GM19438 (cell line): ENCODE measurements at regions not wholly inside any gene's neighbourhood (a gene's known extent, or its start where the extent isn't known, plus 50 kb on each side); places are given as distances from the start of the nearest gene placed in this dataset.

Source experiments
- ATAC-seq: cut with Tn5 transposase; IDR thresholded peaks from one replicate; pipeline ENCODE4 v1.9.1; 2021; ENCODE audit warnings: low read depth; ENCODE audit not compliant: unreplicated experiment

DNA sequence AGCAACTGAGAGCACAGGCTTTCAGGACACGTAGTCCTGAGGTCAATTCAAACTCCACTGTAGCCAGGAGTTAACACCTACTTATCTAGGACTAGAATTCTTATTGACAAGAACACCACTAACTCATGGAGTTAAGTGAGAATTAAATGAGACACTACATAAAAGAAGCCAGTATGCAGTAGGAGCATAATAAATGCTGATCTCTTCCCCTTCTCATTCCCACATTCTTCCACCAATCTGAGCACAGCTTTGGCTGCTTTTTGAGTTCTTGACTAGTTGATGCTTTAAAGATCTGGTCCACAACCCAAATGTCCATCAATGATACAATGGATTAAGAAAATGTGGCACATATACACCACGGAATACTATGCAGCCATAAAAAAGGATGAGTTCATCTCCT, 55.2 kb downstream of the TTC32 start:
- no peak for ATAC-seq

DNA sequence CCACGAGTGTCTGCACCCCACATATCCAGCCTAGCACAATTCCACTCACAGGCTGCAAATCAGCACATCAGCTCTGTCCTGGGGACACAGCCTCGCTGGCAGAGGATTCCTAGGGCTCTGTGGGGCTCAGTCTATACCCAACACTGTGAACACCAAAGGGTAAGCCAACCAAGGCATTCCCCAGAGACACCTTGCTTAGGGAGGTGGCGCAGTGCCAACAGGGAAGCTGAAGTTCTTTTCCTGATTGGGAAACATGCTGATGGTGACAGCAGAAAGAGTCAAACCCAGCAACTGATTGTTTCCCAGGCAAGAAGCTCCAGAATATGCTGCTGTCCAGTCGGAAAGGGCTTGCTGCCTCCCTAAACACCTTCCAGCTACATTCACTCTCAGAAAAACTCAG, 55.8 kb downstream of the TTC32 start:
- no peak for ATAC-seq

GRCh38 chr2:19845323-19845920, 56.4 kb downstream of the TTC32 start:
- ATAC-seq, result no peak

- no peak for ATAC-seq
These were observed 57.0 kb downstream of the TTC32 start for GRCh38 chr2:19844750-19845149.

- ATAC-seq, result no peak
These were observed 57.7 kb downstream of the TTC32 start for GRCh38 chr2:19843992-19844515.

- no peak for ATAC-seq
These were observed 59.7 kb downstream of the TTC32 start for GRCh38 chr2:19841918-19842693.

DNA sequence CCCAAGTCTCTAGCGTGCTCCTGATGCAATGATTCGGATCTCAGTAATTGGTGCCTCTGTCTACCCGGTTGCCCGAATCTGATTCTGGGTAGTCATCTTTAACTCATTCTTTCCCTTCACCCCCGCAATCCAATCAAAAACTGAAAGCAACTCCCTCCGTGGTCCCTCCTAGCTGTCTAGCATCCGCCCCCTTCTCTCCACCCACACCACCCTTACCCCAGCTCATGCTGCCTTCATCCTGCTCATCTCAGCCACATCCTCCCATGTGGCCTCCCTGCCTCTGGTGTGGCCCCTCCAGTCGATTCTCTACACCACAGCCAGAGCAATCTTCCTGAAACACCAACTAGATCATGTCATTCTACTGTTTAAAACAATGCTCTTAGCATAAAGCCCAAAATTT, 62.3 kb downstream of the TTC32 start:
- ATAC-seq, result no peak

- no peak for ATAC-seq
These were observed 63.2 kb downstream of the TTC32 start for GRCh38 chr2:19838616-19839015.

GRCh38 chr2:19837235-19837766, 64.5 kb downstream of the TTC32 start:
- no peak for ATAC-seq

DNA sequence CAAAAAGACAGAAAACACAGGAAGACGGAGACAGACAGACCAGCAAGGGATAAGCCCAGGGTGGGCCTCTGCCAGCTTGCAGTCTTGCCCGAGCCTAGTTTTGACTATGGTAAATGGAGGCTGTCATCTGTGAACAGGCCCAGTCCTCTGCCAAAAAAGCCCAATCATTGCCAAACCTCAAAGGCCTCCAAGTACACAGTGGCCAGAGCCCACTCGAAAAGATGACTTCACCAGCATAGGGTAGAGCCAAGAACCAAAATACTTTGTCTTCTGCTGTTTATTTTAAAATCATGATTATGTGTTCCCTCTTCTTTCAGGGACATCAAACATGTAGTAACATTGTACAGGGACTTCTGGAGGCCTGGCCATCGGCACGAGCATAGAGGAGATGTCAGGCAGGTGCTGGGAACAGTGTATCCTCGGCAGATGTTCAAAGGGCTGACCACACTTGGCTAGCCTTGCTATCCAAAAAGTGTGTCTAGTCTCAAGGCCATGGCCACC, 66.0 kb downstream of the TTC32 start:
- no peak for ATAC-seq

DNA sequence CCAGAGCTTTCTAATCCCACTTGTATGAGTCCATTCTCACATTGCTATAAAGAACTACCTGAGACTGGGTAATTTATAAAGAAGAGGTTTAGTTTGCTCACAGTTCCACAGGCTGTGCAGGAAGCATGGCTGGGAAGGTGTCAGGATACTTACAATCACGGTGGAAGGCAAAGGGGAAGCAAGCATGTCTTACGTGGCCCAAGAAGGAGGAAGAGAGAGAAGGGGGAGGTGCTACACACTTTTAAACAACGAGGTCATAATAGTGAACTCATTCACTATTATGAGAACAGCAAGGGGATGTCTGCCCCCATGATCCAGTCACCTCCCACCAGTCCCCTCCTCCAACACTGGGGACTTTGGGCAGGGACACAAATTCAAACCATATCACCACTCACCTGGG, 67.8 kb downstream of the TTC32 start:
- ATAC-seq, result no peak

GRCh38 chr2:19829672-19830071, 72.1 kb downstream of the TTC32 start:
- no peak for ATAC-seq

- no peak for ATAC-seq
These were observed 74.9 kb downstream of the TTC32 start for GRCh38 chr2:19826874-19827273.

DNA sequence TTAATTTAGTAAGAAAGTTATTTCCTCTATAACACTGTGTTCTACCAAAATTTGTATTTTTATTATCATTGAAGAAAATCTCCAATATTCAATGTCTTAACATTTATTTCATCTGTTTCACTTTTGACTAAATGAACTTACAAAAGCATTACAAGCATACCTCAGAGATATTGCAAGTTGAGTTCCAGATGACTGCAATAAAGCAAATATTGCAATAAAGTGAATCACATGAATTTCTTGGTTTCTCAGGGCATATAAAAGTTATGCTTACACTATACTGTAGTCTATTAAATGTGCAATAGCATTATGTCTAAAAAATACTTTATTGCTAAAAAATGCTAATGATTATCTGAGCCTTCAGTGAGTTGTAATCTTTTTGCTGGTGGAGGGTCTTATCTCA, 78.3 kb downstream of the TTC32 start:
- no peak for ATAC-seq

DNA sequence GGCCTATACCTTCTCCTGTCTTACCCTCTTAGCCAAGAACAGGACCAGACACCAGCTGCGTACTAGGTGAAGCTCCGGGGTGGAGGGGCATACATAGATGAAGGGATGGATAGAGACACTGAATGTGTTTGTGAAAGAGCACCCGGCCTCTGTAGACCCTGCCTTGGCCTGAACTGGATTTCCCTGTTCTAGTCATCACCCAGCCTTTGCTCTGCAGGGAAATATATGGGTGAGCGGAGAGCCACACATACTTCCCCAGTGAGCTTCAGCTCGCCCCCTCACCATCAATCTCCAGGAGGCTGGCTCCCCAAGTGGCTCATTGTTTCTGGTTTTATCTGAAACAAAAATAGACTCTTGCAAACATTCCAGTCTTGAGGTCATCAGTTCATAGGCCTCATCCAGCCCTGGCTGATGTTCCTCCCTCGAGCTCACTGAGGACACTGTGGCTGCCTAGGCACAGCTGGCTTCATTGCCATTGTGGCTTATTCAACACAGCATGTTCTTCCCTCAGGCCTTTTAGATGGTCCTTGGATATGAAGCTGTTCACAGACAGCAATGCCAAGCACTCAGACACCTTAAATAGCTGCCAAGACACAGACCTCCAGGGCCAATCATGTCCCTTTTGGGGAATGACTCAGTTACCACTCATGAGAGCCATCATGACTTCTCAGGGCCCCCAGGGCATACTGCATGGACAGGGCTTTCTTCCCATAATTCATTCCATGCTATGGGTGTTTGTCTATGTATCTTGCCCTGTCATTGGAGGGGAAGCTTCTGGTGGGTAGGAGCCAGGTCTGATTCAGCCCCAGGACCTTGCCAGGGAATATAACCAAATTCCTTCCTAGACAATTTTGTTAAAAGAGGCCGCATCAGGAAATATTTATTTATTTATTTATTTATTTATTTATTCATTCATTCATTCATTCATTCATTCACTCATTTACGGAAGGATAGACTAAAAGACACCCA, 82.4 kb downstream of the TTC32 start:
- no peak for ATAC-seq

GRCh38 chr2:19818543-19818942, 83.2 kb downstream of the TTC32 start:
- ATAC-seq, result no peak

DNA sequence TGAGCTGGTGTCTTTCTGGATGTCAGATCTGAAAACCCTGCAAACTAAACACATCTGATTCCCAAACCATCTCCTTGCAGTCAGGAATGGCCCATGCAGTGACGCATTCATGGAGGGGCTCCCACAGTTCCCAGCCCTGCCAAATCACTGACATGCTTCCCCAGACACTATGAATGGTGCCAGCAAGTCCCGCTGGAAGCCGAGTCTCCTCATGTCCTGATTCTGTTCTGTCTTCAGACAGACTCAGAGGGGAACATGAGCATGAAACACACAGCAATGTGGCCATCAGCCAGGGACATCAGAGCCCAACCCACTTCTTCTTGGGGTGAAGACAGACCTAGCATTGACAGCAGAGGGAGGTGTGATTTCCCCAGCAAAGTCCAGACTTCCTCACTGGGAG, 83.7 kb downstream of the TTC32 start:
- ATAC-seq, result no peak

DNA sequence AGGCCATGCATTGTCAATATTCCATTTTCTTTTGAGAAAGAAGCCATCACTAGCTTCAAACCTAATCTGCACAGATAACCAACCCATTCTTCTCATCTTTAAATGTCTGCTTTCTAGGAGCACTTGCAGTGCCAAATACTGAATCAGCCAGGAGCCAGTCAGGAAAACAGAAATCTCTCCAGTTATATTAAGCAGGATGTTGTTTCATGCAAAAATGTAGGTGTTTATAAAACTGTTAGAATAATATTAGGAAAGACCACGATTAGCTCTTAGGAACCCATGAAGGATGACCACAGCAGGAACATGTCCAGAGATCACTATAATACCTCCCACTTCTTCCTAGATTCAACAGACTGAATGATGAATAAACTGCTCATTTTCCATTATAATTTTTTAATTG, 86.0 kb downstream of the TTC32 start:
- no peak for ATAC-seq

DNA sequence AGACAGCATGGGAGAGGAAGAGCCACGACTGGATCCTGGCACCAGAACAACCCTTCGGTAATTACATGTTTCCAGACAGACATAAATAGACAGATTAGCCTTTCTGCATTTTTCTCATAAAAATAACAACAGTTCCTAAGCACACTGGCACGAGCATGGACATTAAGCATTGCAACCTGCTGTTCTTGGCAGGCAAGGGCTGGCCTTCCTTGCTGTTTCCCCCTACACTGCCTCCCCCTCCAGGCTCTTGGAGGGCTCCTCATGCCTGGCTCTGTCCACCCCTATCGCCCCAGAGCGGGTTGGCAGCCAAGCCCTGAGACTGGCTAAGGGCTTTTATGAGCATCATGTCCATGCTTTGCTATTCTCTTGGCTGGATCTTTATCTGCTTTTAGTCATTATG, 89.6 kb downstream of the TTC32 start:
- ATAC-seq, result no peak

GRCh38 chr2:19811186-19811585, 90.6 kb downstream of the TTC32 start:
- no peak for ATAC-seq

DNA sequence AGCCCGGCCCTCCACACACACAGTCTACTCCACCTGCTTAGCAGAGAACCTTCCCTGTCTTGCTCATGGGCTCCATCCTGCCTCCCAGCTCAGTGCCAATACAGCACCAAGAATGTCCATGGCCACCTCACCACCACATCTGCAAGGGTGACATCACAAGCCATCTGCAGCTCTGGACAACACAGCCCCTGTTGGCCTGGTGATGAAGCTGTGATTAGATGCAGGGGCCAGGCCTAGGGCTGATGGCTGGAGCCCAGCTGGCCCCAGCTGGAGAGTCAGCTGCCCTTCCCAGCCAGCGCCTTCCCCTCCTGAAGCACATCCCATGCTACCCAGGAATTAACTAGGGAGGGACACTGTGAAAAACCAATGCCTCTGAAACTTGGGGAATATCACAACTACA, 91.1 kb downstream of the TTC32 start:
- ATAC-seq, result no peak
